H1 (cell line): ENCODE measurements at regions not wholly inside any gene's neighbourhood (a gene's known extent, or its start where the extent isn't known, plus 50 kb on each side); places are given as distances from the start of the nearest gene placed in this dataset.

Source experiments
- ASH2L ChIP-seq: fragments of 200-600, 300-600 bp; sonication (generic); IDR thresholded peaks from one replicate; pipeline ENCODE4 v1.7.1; 2017; ENCODE audit warnings: low read length
- ATF2 ChIP-seq: IDR thresholded peaks from 2 replicates; pipeline ENCODE4 v1.6.1; 2012; ENCODE audit warnings: low read length, inconsistent platforms
- BACH1 ChIP-seq: IDR thresholded peaks from 2 replicates; pipeline ENCODE4 v1.6.1; 2012; ENCODE audit warnings: low read length, improper control_type of control experiment
- CREB1 ChIP-seq: IDR thresholded peaks from 2 replicates; pipeline ENCODE4 v1.6.1; 2012; ENCODE audit warnings: inconsistent platforms
- CTCF ChIP-seq, 3 experiments: IDR thresholded peaks; 1 replicate in 2 of 3; 2 replicates in 1 of 3; pipeline versions ENCODE4 v1.5.1 to v1.6.1; 2011; ENCODE audit warnings: low read length in 3 of 3, mild to moderate bottlenecking in 3 of 3, inconsistent platforms in 2 of 3, low read depth in 1 of 3, moderate library complexity in 1 of 3; ENCODE audit not compliant: insufficient read depth in 1 of 3; ENCODE audit errors: control extremely low read depth in 1 of 3
- EP300 ChIP-seq, 2 experiments: IDR thresholded peaks; 1 replicate in 1 of 2; 2 replicates in 1 of 2; pipeline ENCODE4 v1.6.1; 2011 to 2012; ENCODE audit warnings: low read depth in 2 of 2, low read length in 2 of 2, mild to moderate bottlenecking in 2 of 2, borderline replicate concordance in 1 of 2, inconsistent platforms in 1 of 2, moderate library complexity in 1 of 2
- EZH2 ChIP-seq: fragments of 200-600 bp; sonication (generic); IDR thresholded peaks from 2 replicates; pipeline ENCODE4 v1.7.1; 2012; ENCODE audit warnings: low read depth, mild to moderate bottlenecking, moderate library complexity, low read length, inconsistent platforms; ENCODE audit not compliant: severe bottlenecking
- MAX ChIP-seq: IDR thresholded peaks from 2 replicates; pipeline ENCODE4 v1.6.1; 2012; ENCODE audit warnings: inconsistent platforms
- POLR2A ChIP-seq, 2 experiments: IDR thresholded peaks; 1 replicate in 1 of 2; 2 replicates in 1 of 2; pipeline ENCODE4 v1.6.1; 2011; ENCODE audit warnings: low read depth in 2 of 2, low read length in 2 of 2, mild to moderate bottlenecking in 2 of 2; ENCODE audit errors: control extremely low read depth in 1 of 2
- SP2 ChIP-seq: IDR thresholded peaks from 2 replicates; pipeline ENCODE4 v1.6.1; 2012; ENCODE audit warnings: mild to moderate bottlenecking, low read length, inconsistent platforms
- TCF12 ChIP-seq: IDR thresholded peaks from 2 replicates; pipeline ENCODE4 v1.6.1; 2011; ENCODE audit warnings: low read depth, mild to moderate bottlenecking, low read length
- TEAD4 ChIP-seq: IDR thresholded peaks from 2 replicates; pipeline ENCODE4 v1.6.1; 2012; ENCODE audit warnings: low read depth, low read length, inconsistent platforms, mixed read lengths

GRCh38 chr11:70730411-70730810, 332.1 kb downstream of the CTTN start:
- TF ChIP-seq BACH1 (no peak), TCF12 (no peak), CTCF (IDR thresholded peaks at IDR 0.05; ENCODE audit: control extremely low read depth in 1 of 3, insufficient read depth in 1 of 3, low read depth in 1 of 3, low read length in 3 of 3) (no peak), ATF2 (no peak), MAX (no peak), EP300 (IDR thresholded peaks at IDR 0.05; ENCODE audit: borderline replicate concordance in 1 of 2, low read depth in 2 of 2, low read length in 2 of 2) (no peak), TEAD4 (no peak), ASH2L (no peak), EZH2 (no peak), POLR2A (IDR thresholded peaks at IDR 0.05; ENCODE audit: control extremely low read depth in 1 of 2, low read depth in 2 of 2, low read length in 2 of 2) (no peak), SP2 (no peak), CREB1 (no peak)
